Stimulated activated CD8-positive, alpha-beta memory T cell treated with anti-CD3 and anti-CD28 coated beads, Interleukin-12 subunit alpha, Interleukin-12 subunit beta, amount 100 ng/mL, for 1 hour (primary cell): ENCODE measurements at regions not wholly inside any gene's neighbourhood (a gene's known extent, or its start where the extent isn't known, plus 50 kb on each side); places are given as distances from the start of the nearest gene placed in this dataset.

Experiments used
- DNase-seq: peaks from one replicate; pipeline ENCODE4 v3.0.0-alpha.2; 2020; ENCODE audit warnings: low read depth

GRCh38 chr10:3538656-3539531 lies 246.1 kb downstream of the KLF6 start:
- DNase-seq: no peak

- no peak for DNase-seq
These were observed 246.7 kb downstream of the KLF6 start for GRCh38 chr10:3538291-3538655.

- no peak for DNase-seq
These were observed 247.5 kb downstream of the KLF6 start for GRCh38 chr10:3537518-3537917.

GRCh38 chr10:3535001-3535400 lies 250.0 kb downstream of the KLF6 start:
- DNase-seq: no peak

GRCh38 chr10:3534433-3534832 lies 250.6 kb downstream of the KLF6 start:
- DNase-seq: no peak

- no peak for DNase-seq
These were observed 251.7 kb downstream of the KLF6 start for GRCh38 chr10:3533296-3533695.

GRCh38 chr10:3532644-3533043 lies 252.4 kb downstream of the KLF6 start:
- no peak for DNase-seq

- no peak for DNase-seq
These were observed 253.3 kb downstream of the KLF6 start for GRCh38 chr10:3531670-3532069.

GRCh38 chr10:3530783-3531645 lies 254.0 kb downstream of the KLF6 start:
- DNase-seq: no peak

GRCh38 chr10:3530346-3530745 lies 254.7 kb downstream of the KLF6 start:
- DNase-seq: no peak

GRCh38 chr10:3529691-3530090 lies 255.3 kb downstream of the KLF6 start:
- no peak for DNase-seq

GRCh38 chr10:3528823-3529403 lies 256.1 kb downstream of the KLF6 start:
- DNase-seq: no peak

GRCh38 chr10:3528271-3528670 lies 256.7 kb downstream of the KLF6 start:
- DNase-seq: no peak

- DNase-seq: no peak
These were observed 257.1 kb downstream of the KLF6 start for GRCh38 chr10:3527869-3528268.

GRCh38 chr10:3526727-3527501 lies 258.1 kb downstream of the KLF6 start:
- DNase-seq: no peak

GRCh38 chr10:3525832-3526449 lies 259.1 kb downstream of the KLF6 start:
- DNase-seq: no peak

- DNase-seq: no peak
These were observed 260.7 kb downstream of the KLF6 start for GRCh38 chr10:3524086-3524960.

- DNase-seq: no peak
These were observed 261.5 kb downstream of the KLF6 start for GRCh38 chr10:3523309-3524050.

GRCh38 chr10:3516923-3517255 lies 268.1 kb downstream of the KLF6 start:
- DNase-seq: no peak
